Pancreas (tissue), 10 donors: ENCODE measurements at regions not wholly inside any gene's neighbourhood (a gene's known extent, or its start where the extent isn't known, plus 50 kb on each side); places are given as distances from the start of the nearest gene placed in this dataset.

ENCODE experiments used
- ATAC-seq, 4 donors: fragments of 200-7000 bp; cut with Tn5 transposase; one replicate each; pipeline versions ENCODE4 v1.8.0 to v1.9.1; 2020; ENCODE audit warnings: mild to moderate bottlenecking in 4 of 4, moderate library complexity in 4 of 4
- DNase-seq, 6 donors: peaks; one replicate each; pipeline ENCODE4 v3.0.0-alpha.2; 2020
- FAIRE-seq: peaks from 2 replicates; lab custom pipeline; 2012; peaks lifted over from hg19 to GRCh38; lab: Jason Lieb, UNC
- H3K27ac ChIP-seq, 4 donors: fragments of 200-600 bp; sonication (generic); 1 replicate in 3 of 4; 2 replicates in 1 of 4; pipeline versions ENCODE4 v1.5.0 to v1.8.0; 2020
- H3K27me3 ChIP-seq, 4 donors: fragments of 200-600 bp; one replicate each; pipeline ENCODE4 v1.8.0; 2021
- H3K36me3 ChIP-seq, 3 donors: fragments of 200-600 bp; sonication (generic) in 1 of 3; one replicate each; pipeline versions ENCODE4 v1.5.0 to v1.8.0; 2020 to 2021
- H3K4me1 ChIP-seq, 3 donors: fragments of 200-600 bp; one replicate each; pipeline ENCODE4 v1.8.0; 2021
- H3K4me3 ChIP-seq, 4 donors: fragments of 200-600 bp; sonication (generic) in 2 of 4; one replicate each; pipeline versions ENCODE4 v1.5.0 to v1.8.0; 2020 to 2021
- H3K9me3 ChIP-seq, 4 donors: fragments of 200-600 bp; one replicate each; pipeline ENCODE4 v1.8.0; 2021
- WGBS, 2 donors: extraction: QIAGEN DNeasy Blood & Tissue Kit; methylation state at CpG; one replicate each; pipeline ENCODE4 v1.1.7; 2013; 5-methylcytosine and 5-hydroxymethylcytosine counted together
- intact Hi-C, 3 donors: fragments of 100-400 bp; cut with DNase I; formaldehyde crosslinking; loops; one replicate each; pipeline versions ENCODE4 v1.11.1 to v1.14.2; 2022
- TF ChIP-seq, protein P1 (sequence below), 4 donors: fragments of 200-600 bp; sonication (generic) in 3 of 4; IDR thresholded peaks; one replicate each; pipeline versions ENCODE4 v1.5.0 to v1.8.0; 2021; ENCODE audit warnings: antibody characterized with exemption in 4 of 4
- donor health status: healthy with polysubstance abuse.
- donor health status: DM: no; HTN: no; CAD: no; lungs with moderate emphysema.
- donor health status: DM: no; HTN: no; CAD: no.
- donor health status: control.
- donor health status: control.
- donor health status: Bipolar disorder and iron deficiency.
- donor health status: DM: yes; HTN: yes; CAD: no.
- donor health status: DM: no; HTN: no; CAD: no.
- donor health status: DM: no; HTN: no; CAD: no.
- donor health status: DM: yes; HTN: yes; CAD: no.

GRCh38 chr21:41620541-41620940 is 112.6 kb upstream of the TMPRSS2 start:
- intact Hi-C loops, result no loop called here
- H3K27ac ChIP-seq, result no peak overlapping the region
- no peaks in the 10 kb centered on the region for H3K27me3 ChIP-seq
- no peaks in the 10 kb centered on the region for H3K9me3 ChIP-seq
- no peaks in the 10 kb centered on the region for H3K4me1 ChIP-seq
- H3K36me3 ChIP-seq, result no peaks in the 10 kb centered on the region
- no peak for DNase-seq
- ATAC-seq, result no peak
- WGBS, 2 donors, result 75 to 92% methylated on average over 6 of the region's 6 CpGs
- TF ChIP-seq, protein P1, sequence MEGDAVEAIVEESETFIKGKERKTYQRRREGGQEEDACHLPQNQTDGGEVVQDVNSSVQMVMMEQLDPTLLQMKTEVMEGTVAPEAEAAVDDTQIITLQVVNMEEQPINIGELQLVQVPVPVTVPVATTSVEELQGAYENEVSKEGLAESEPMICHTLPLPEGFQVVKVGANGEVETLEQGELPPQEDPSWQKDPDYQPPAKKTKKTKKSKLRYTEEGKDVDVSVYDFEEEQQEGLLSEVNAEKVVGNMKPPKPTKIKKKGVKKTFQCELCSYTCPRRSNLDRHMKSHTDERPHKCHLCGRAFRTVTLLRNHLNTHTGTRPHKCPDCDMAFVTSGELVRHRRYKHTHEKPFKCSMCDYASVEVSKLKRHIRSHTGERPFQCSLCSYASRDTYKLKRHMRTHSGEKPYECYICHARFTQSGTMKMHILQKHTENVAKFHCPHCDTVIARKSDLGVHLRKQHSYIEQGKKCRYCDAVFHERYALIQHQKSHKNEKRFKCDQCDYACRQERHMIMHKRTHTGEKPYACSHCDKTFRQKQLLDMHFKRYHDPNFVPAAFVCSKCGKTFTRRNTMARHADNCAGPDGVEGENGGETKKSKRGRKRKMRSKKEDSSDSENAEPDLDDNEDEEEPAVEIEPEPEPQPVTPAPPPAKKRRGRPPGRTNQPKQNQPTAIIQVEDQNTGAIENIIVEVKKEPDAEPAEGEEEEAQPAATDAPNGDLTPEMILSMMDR (IDR thresholded peaks at IDR 0.05), result no peak
- FAIRE-seq, result no peak
- H3K4me3 ChIP-seq, result no peak overlapping the region

DNA sequence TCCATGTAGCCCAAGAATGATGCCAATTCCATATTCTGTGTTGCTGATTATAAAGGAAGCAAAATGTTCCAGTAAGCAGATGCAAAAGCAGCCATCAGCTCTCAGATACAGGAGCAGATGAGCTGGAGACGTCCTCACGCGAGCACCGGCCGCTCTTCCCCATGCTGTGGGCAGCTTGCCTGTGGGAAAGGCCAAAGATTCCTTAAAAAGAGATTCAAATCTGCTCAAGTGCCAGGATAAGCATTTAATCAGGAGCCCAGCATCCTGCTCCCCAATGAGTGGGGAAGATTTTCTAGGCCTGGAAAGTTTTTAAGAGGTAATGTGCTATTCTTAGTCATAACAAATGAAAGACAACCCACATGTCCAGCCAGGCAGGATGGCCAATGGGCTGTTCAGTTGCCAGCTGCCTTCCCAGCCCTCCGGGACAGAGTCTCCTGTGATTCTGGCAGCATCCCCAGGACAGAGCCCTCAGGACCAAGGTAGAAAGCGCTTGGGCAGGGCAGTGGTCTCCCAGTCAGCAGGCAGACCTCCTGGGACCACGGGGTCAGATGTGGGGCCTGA is 108.2 kb upstream of the TMPRSS2 start:
- H3K4me1 ChIP-seq, result peaks cover 0 to 5% (median 0%) of the 10 kb centered on the region in 3 donors
- no peaks in the 10 kb centered on the region for H3K36me3 ChIP-seq
- no peak for DNase-seq
- 82 to 86% methylated on average over 8 of the region's 8 CpGs for WGBS, 2 donors
- no peak for FAIRE-seq
- ATAC-seq, result no peak
- no peak overlapping the region for H3K4me3 ChIP-seq
- peak overlapping the region in 1 of 4 donors; percentile 28 for H3K27ac ChIP-seq
- no peaks in the 10 kb centered on the region for H3K9me3 ChIP-seq
- H3K27me3 ChIP-seq, result no peaks in the 10 kb centered on the region
- intact Hi-C loops, result loop anchor here in 2 of 3 donors (10.0 kb wide), 2 partner anchors 499 to 509 kb away; no protein-coding TSS in a partner anchor
- TF ChIP-seq, protein P1 (IDR thresholded peaks at IDR 0.05), result no peak

GRCh38 chr21:41615613-41616012 is 107.7 kb upstream of the TMPRSS2 start:
- H3K9me3 ChIP-seq, result no peaks in the 10 kb centered on the region
- H3K27me3 ChIP-seq, result no peaks in the 10 kb centered on the region
- ATAC-seq, result no peak
- peak overlapping the region in 1 of 4 donors; percentile 28 for H3K27ac ChIP-seq
- H3K4me1 ChIP-seq, result peaks cover 0 to 5% (median 0%) of the 10 kb centered on the region in 3 donors
- TF ChIP-seq, protein P1 (IDR thresholded peaks at IDR 0.05), result no peak
- no peak for FAIRE-seq
- DNase-seq, result no peak
- intact Hi-C loops, result loop anchor here in 2 of 3 donors (10.0 kb wide), 2 partner anchors 499 to 509 kb away; no protein-coding TSS in a partner anchor
- H3K36me3 ChIP-seq, result no peaks in the 10 kb centered on the region
- WGBS, 2 donors, result 91 to 93% methylated on average over 1 of the region's 1 CpG
- H3K4me3 ChIP-seq, result no peak overlapping the region

- H3K9me3 ChIP-seq, result no peaks in the 10 kb centered on the region
- no peaks in the 10 kb centered on the region for H3K36me3 ChIP-seq
- H3K27ac ChIP-seq, result no peak overlapping the region
- 84 to 93% methylated on average over 12 of the region's 12 CpGs for WGBS, 2 donors
- intact Hi-C loops, result loop anchor here in 2 of 3 donors (5.0 to 10.0 kb wide), 3 partner anchors 203 to 510 kb away; no protein-coding TSS in a partner anchor
- FAIRE-seq (no peak), DNase-seq (no peak), ATAC-seq (no peak)
- TF ChIP-seq, protein P1 (IDR thresholded peaks at IDR 0.05), result no peak
- no peaks in the 10 kb centered on the region for H3K27me3 ChIP-seq
- H3K4me3 ChIP-seq, result no peak overlapping the region
- H3K4me1 ChIP-seq, result peaks cover 0 to 5% (median 0%) of the 10 kb centered on the region in 3 donors
Measured at GRCh38 chr21:41614511-41614910, 106.6 kb upstream of the TMPRSS2 start.

DNA sequence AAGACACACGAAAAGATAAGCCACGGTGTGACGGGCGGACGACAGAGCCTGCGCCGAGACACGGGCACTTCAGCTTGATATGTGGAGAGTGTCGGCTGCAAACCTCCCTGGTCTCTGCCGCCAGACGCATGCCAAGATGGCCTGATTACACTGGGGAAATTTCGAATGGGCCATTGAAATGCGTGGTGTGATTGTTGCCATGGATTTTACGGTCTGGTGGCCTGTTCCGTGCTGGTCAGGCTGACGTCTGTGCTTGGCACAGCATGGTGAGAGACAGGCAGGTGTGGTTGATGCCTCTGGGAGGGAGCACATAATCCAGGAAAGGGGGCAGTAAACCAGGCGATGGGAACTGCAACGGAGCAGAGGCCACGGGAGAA is 105.6 kb upstream of the TMPRSS2 start:
- no peak for DNase-seq
- no peak for FAIRE-seq
- no peaks in the 10 kb centered on the region for H3K9me3 ChIP-seq
- H3K4me1 ChIP-seq, result peaks cover 0 to 5% (median 0%) of the 10 kb centered on the region in 3 donors
- TF ChIP-seq, protein P1 (IDR thresholded peaks at IDR 0.05), result no peak
- no peak overlapping the region for H3K4me3 ChIP-seq
- WGBS, 2 donors, result 77 to 81% methylated on average over 19 of the region's 19 CpGs
- intact Hi-C loops, result loop anchor here in 2 of 3 donors (5.0 to 10.0 kb wide), 3 partner anchors 204 to 511 kb away; no protein-coding TSS in a partner anchor
- no peaks in the 10 kb centered on the region for H3K36me3 ChIP-seq
- no peaks in the 10 kb centered on the region for H3K27me3 ChIP-seq
- H3K27ac ChIP-seq, result peak overlapping the region in 1 of 4 donors; percentile 35
- peak in 1 of 4 donors; percentile 9 for ATAC-seq
